HG03571 (cell line): ENCODE measurements at regions not wholly inside any gene's neighbourhood (a gene's known extent, or its start where the extent isn't known, plus 50 kb on each side); places are given as distances from the start of the nearest gene placed in this dataset.
"Not testable (repeated sequence)": the region's sequence is repeated elsewhere in the genome, so short reads cannot be mapped to it uniquely, and the experiment has no call there.

Experiments
- ATAC-seq: cut with Tn5 transposase; IDR thresholded peaks from one replicate; pipeline ENCODE4 v1.9.1; 2021; ENCODE audit not compliant: unreplicated experiment

DNA sequence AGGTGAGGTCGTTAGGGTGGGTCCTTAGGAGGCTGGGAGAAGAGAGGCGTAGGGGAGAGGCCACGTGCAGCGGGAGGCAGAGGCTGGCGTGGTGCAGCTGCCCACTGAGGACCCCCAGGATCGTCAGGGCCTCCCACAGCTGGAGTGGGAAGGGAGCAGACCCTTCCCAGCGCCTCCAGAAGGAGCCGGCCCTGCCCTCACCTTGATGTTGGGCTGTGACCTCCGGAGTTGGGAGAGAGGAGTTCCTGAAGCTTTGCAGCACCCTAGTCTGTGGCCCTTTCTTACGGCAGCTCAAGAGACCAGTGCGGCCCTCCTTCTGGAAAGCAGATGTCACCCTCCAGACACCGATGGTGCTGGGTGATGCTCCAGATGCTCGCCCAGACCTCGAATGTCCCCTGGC lies 156.5 kb upstream of the ZNF469 start:
- ATAC-seq = not testable (repeated sequence)

DNA sequence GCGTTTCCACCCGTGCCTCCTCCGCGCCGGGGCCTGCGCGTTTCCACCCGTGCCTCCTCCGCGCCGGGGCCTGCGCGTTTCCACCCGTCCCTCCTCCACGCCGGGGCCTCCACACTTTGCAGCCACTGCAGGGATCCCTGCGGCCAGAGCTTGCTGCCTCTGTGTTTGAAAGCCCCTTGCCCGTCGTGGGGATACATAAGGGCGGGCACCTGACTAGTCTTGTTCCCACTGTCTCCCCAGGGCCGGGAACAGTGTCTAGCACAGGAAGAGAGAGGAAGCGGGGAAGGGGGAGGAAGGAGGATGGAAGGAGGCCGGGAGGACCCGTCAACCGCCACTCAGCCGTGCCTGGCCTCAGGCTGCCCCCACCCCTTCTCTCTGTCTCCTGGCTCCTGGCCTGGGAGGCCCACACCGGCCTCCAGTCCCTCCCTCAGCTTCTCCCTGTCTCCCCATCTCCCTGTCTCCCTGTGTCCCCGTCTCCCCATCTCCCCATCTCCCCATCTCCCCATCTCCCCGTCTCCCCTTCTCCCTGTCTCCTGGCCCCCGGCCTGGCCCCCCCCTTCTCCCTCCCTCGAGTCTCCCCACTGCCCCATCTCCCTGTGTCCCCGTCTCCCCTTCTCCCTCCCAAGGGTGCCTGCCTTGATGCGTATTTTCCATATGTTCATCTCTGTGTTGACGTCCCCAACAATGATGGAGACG lies 155.6 kb upstream of the ZNF469 start:
- ATAC-seq = not testable (repeated sequence)

GRCh38 chr16:88227722-88228482 lies 154.9 kb upstream of the ZNF469 start:
- not testable (repeated sequence) for ATAC-seq

DNA sequence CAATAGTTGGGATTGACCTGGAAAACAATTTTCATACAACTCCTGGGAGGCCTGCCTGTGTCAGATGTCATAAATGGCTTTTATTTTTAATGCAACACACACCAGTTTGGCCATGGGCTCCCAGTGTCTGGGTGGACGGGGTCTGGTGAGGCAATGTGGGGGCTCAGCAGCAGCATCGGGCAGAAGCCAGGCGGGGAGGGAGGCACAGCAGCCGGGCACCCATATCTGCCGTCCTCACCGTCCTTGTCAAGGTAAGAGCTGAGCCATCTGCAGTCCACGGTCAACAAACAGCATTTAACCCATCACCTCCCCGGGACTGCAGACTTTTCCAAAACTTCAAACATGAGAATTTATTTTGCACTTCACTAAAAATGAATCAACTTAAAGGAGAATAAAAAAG lies 154.0 kb upstream of the ZNF469 start:
- ATAC-seq = not testable (repeated sequence)

DNA sequence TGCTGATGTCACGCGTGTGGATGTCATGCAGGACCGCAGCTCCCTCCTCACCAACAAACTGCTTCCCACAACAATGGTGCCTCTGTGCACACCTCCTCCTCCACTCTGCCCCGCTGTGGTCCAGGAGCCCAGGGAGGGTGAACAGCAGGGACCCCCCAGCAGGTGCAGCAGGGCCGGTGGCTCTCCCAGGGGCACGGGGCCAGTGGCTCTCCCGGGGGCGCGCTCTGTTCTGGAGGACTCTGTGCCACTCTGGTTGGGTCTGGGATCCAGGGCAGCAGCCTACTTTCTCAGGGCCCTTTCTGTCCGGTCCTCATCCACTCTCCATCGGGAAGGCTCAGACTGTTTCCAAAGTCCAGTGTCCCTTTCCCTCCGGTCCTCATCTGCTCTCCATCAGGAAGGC lies 153.0 kb upstream of the ZNF469 start:
- not testable (repeated sequence) for ATAC-seq

DNA sequence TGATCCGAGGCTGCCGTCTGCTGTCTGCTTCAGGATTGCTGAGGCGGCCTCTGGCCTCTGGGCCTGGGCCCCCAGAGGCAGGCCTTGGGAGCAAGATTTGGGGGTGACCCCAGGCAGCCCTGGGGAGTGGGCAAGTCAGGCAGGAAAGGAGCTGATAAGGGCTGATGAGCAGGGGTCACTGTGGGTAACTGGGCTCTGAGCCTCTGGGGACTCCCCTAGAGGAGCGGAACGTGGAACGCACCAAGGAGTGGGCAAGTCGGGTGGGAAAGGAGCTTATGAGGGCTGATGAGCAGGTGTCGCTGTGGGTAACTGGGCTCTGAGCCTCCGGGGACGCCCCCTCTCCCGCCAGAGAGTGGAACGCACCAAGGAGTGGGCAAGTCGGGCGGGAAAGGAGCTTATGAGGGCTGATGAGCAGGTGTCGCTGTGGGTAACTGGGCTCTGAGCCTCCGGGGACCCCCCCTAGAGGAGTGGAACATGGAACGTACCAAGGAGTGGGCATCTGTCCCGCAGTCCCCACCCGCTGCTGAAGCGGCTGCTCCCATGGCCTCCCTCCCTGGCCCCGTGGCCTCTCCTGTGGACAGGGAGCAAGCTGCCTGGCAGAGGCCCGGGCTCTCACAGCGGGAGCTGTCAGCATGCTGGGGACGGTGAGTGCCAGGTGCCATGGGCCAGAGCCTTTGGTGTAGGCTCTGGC lies 152.3 kb upstream of the ZNF469 start:
- ATAC-seq = not testable (repeated sequence)

- ATAC-seq = not testable (repeated sequence)
These were observed 151.7 kb upstream of the ZNF469 start for GRCh38 chr16:88230967-88231615.

- ATAC-seq = not testable (repeated sequence)
These were observed 150.9 kb upstream of the ZNF469 start for GRCh38 chr16:88231839-88232238.

DNA sequence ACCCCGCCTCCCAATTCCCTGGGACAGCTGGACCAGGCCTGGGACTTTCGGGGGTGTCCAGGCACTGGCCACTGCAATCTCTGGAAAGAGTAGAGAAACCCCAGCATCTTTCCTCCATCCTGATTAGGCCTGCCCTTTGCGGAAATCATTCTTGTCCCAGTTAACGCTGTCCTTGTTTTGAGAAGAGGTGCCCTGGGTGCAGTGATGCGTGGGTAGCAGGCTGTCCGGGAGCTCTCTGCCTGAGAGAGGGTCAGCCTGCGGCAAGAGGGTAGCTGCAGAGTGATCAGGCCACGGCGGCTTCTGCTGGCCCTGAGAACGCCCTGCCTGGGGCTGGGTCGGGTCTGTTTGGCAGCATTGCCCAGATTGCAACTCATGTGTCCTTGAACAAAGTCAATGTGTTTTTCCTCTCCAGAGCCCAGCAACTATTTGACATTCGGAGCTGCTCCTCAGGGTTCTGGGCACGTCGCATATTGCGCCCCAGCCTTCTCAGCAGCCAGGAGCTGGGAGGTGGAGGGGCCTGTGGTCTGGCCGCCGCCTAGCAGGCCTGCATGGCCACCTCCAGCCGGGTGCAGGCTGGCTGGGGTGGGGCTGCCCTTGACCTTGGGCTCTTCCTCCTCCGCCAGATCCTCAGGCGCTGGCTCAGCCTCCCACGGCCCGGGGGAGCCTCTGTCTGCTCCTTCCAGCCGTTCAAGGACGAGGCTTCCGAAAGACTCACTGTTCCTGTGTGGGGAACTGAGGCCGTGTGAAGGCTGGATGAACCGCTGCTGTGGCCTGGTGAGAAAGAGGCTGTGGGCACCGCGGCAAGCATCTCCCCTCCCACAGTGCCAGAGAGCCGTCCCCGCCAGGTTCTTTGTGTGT lies 150.1 kb upstream of the ZNF469 start:
- not testable (repeated sequence) for ATAC-seq

DNA sequence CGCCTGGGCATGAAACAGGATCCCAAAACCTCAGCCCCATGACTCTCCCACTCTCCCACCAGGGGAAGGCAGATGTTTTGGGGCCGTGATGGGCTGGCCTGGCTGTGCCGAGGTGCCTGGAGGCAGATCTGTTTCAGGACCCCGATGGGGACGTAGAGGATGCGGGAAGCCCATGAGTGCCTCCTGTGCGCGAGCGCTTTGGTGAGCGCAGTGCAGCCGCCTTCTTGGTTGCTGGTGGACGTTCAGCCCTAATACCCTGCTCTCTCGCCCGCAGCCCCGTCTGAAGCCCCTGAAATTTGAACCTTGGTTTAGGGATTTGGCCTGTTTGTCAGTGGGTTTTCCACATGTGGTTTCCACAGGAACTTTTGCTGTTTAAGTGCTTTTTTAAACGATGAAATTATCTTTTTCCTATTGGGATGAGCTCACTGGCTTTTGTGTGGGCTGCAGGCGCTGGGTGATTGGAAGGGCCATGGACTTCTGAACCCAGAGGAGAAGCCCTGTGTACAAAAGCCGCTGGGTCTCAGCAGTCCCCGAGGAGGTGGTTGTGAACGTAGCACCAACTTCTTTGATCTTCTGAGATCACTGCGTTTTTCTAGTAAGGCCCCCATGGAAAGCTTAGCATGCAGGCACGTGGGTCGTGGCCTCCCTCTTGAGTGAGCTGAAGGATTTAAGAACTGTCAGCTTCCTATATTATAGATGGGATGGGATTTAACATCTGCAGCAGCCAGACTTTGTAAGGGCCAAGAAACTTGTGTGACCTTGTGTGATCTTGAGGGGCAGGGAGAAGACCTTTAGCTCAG lies 148.9 kb upstream of the ZNF469 start:
- ATAC-seq = not testable (repeated sequence)

DNA sequence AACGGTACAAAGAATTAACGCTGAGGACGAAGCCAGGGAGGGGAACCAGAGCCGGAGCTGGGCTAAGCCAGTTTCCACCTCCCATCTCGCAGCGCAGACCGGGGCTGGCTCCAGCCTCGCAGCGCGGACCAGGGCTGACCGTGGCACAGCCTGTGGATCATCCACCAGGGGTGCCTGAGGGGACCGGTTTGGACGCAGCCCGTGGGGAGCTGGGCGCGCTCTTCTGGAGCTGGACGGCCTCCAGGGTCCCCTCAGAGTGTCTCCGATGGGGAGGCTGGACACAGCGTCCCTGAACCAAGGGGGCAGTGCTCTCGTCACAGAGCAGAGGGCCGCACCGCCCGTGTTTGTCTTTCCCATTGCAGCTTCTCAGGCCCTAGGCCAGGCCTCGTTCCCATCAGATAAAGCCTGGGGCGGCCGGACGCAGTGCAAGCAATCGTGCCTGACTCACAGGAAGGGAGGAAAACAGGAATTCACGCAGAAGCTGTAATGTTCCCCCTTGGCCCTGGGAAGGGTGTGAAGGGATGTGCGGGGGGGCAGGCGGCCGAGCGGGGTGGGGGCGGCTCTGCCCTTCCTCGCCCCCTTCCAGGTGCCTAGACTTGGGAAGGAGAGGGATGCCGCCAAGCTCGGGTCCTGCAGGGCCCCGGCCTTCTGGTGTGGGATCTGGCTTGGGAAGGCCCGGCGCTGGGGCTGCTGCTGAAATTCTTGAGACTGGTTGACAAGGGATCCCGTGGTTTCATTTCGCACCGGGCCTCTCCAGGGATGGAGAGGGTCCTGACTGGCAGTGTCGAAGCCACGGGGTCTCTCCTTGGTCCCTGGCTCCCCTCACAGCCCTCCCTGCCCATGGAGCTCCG lies 148.1 kb upstream of the ZNF469 start:
- not testable (repeated sequence) for ATAC-seq

- not testable (repeated sequence) for ATAC-seq
These were observed 147.1 kb upstream of the ZNF469 start for GRCh38 chr16:88235691-88236090.

- ATAC-seq = not testable (repeated sequence)
These were observed 146.5 kb upstream of the ZNF469 start for GRCh38 chr16:88236229-88236628.

DNA sequence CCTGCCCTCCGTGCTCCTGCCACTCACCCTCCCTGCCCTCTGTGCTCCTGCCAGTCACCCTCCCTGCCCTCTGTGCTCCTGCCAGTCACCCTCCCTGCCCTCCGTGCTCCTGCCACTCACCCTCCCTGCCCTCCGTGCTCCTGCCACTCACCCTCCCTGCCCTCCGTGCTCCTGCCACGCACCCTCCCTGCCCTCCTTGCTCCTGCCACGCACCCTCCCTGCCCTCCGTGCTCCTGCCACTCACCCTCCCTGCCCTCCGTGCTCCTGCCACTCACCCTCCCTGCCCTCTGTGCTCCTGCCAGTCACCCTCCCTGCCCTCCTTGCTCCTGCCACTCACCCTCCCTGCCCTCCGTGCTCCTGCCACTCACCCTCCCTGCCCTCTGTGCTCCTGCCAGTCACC lies 145.4 kb upstream of the ZNF469 start:
- ATAC-seq = not testable (repeated sequence)

- not testable (repeated sequence) for ATAC-seq
These were observed 144.9 kb upstream of the ZNF469 start for GRCh38 chr16:88237761-88238415.

DNA sequence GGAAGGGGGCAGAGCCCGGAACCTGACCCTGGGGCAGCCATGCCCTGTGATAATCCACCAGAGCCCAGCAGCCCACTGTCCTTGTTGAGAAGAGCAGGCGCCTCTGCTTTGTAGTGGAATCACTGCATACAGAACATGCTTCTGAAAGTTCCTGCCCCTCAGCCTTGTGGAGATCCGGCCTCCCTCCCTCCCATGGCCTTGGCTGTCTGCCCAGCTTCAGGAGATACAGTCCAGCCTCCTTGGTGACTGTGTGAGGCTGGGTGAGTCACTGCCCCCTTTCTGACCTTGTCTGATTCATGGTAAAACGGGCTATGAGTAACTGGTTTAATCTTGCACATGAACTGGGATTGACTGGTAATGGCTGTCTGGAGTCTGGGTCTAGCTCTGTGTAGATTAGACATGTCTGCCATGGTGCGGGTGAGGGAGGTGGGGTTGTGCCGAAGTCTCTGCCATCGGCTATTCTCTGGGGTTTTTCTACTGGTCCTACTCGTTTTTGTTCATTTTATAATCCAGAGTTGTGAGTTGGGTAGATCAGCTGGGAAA lies 144.0 kb upstream of the ZNF469 start:
- ATAC-seq = not testable (repeated sequence)

- not testable (repeated sequence) for ATAC-seq
These were observed 142.6 kb upstream of the ZNF469 start for GRCh38 chr16:88240118-88240517.

DNA sequence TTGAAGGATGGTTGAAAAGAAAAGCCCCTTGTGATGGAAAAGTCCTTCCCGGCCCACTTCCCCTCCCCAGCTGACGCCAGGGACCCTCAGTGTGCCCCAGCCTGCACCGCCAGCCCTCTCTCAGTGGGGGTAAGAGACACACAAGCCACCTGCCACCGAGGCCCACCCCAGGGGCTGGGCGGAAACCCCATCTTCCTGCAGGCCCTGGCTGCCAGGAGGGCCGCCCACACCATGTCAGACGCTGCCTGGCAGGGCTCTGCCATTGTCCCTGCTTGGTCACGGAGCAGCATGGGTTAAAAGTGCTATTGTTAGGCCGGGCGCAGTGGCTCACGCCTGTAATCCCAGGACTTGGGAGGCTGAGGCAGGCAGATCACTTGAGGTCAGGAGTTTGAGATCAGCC lies 142.0 kb upstream of the ZNF469 start:
- ATAC-seq = not testable (repeated sequence)
